Endothelial cell (in vitro differentiated cells): ENCODE measurements at regions not wholly inside any gene's neighbourhood (a gene's known extent, or its start where the extent isn't known, plus 50 kb on each side); places are given as distances from the start of the nearest gene placed in this dataset.

Source experiments
- DNase-seq: peaks from one replicate; pipeline ENCODE4 v3.0.0; 2021; ENCODE audit warnings: low spot score
- H3K27ac Mint-ChIP-seq: one replicate; pipeline ENCODE4 v1.8.0; 2021; ENCODE audit warnings: mixed read lengths, inconsistent platforms; ENCODE audit not compliant: unreplicated experiment
- H3K27me3 Mint-ChIP-seq: one replicate; pipeline ENCODE4 v1.8.0; 2021; ENCODE audit warnings: mild to moderate bottlenecking, moderate library complexity, mixed read lengths, inconsistent platforms; ENCODE audit not compliant: unreplicated experiment
- H3K36me3 Mint-ChIP-seq: one replicate; pipeline ENCODE4 v1.8.0; 2021; ENCODE audit warnings: mild to moderate bottlenecking, low read depth, mixed read lengths, inconsistent platforms; ENCODE audit not compliant: unreplicated experiment
- H3K4me1 Mint-ChIP-seq: one replicate; pipeline ENCODE4 v1.8.0; 2021; ENCODE audit warnings: mild to moderate bottlenecking, mixed read lengths, inconsistent platforms; ENCODE audit not compliant: unreplicated experiment
- H3K4me3 Mint-ChIP-seq: one replicate; pipeline ENCODE4 v1.8.0; 2021; ENCODE audit warnings: mild to moderate bottlenecking, mixed read lengths, inconsistent platforms; ENCODE audit not compliant: unreplicated experiment
- H3K9me3 Mint-ChIP-seq: one replicate; pipeline ENCODE4 v1.8.0; 2021; ENCODE audit warnings: mixed read lengths, inconsistent platforms; ENCODE audit not compliant: unreplicated experiment
- CTCF ChIP-seq: fragments of 200-600 bp; sonication (generic); IDR thresholded peaks from one replicate; pipeline ENCODE4 v1.5.0; 2021; ENCODE audit warnings: antibody characterized with exemption; ENCODE audit not compliant: unreplicated experiment

GRCh38 chr4:124321364-124321763, 391.2 kb downstream of the ANKRD50 start:
- no peaks in the 10 kb centered on the region for H3K4me1 Mint-ChIP-seq
- no peaks in the 10 kb centered on the region for H3K36me3 Mint-ChIP-seq
- no peak overlapping the region for H3K4me3 Mint-ChIP-seq
- H3K27me3 Mint-ChIP-seq: no peaks in the 10 kb centered on the region
- no peak for TF ChIP-seq CTCF
- H3K27ac Mint-ChIP-seq: no peak overlapping the region
- H3K9me3 Mint-ChIP-seq: no peaks in the 10 kb centered on the region
- DNase-seq: no peak

DNA sequence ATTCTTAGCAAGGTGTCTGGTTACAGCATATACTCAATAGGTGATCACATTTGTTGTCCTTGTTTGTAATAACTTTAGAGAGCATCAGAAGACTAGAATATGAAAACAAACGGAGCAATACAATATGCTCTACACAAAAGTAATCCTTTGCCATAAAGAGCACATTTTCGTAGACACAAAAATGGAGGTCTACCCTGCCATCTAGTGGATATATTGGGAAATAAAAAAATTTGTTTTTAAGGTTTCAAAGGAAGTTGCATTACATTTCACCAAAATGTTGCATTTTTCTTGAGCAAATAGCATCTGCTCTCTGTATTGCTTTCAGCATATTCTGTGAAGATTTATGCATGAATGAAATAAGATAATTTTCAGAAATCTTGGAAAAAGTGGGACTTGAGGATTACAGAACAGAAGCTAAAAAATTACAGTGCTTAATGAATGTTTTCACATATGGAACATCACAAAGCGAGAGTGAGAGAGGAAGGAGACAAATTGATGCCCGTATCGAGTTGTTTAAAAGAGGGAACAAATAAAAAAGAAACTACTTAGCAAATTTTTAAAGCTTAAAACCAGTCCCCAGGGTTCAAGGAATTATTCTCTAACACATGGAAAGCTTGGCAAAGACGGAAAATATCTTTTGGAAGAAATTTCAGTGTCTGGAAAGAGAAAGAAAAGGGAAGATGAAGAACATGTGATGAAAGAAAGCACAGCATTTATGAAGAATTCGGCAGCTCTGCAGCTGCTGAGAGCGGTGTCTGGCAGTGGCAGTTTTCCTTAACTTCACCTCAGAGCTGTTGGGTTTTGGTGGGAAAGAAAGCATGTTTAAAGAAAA, 390.1 kb downstream of the ANKRD50 start:
- Mint-ChIP-seq H3K27ac (no peak overlapping the region), H3K4me1 (no peaks in the 10 kb centered on the region), H3K4me3 (no peak overlapping the region), H3K36me3 (no peaks in the 10 kb centered on the region), H3K9me3 (no peaks in the 10 kb centered on the region), H3K27me3 (no peaks in the 10 kb centered on the region)
- peak; percentile 96 for TF ChIP-seq CTCF
- DNase-seq: no peak

DNA sequence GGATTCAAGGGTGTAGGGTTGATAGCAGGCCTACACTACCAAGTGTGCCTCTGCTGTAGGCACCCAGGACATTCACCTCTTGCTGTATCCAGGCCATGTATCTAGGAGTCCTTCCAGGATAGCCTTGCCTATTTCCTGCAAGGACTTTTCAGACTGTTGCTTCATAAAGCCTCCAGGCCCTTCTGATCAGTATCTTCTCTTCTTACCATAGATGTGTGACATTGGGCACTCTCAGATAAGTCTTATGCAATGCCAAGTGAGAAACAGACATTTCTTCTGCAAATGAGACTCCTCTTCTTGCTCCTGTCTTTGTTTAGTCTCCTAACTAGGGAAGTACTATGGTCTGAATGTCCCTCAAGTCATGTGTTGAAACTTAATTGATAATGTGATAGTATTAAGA, 386.8 kb downstream of the ANKRD50 start:
- TF ChIP-seq CTCF: no peak

DNA sequence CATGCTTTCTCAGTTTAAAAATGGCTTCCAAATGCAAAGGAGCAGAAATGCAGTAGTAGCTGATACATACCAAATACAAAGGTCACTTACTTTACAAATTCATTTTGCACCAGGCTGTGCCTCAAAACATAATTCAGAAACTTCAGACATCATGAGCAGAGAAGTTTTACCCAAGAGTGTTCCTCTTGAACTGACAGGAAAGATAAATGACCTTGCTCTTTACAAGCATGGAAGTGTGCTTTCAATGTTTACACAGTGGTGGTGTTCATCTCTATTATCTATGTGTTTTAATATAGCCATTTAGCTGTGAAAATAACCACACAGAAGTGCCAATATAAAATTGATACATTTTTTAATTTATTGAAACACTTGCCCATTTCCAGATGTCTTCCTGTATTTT, 383.4 kb downstream of the ANKRD50 start:
- no peak overlapping the region for H3K27ac Mint-ChIP-seq
- no peak for TF ChIP-seq CTCF
- no peaks in the 10 kb centered on the region for H3K4me1 Mint-ChIP-seq
- H3K36me3 Mint-ChIP-seq: no peaks in the 10 kb centered on the region
- no peaks in the 10 kb centered on the region for H3K27me3 Mint-ChIP-seq
- DNase-seq: no peak
- no peak overlapping the region for H3K4me3 Mint-ChIP-seq
- H3K9me3 Mint-ChIP-seq: no peaks in the 10 kb centered on the region

More for the DNA sequence above, 386.8 kb downstream of the ANKRD50 start:
- Mint-ChIP-seq H3K9me3 (no peaks in the 10 kb centered on the region), H3K27ac (no peak overlapping the region), H3K4me1 (no peaks in the 10 kb centered on the region), H3K36me3 (no peaks in the 10 kb centered on the region), H3K4me3 (no peak overlapping the region), H3K27me3 (no peaks in the 10 kb centered on the region)
- DNase-seq: no peak

GRCh38 chr4:124330045-124330444, 382.5 kb downstream of the ANKRD50 start:
- no peaks in the 10 kb centered on the region for H3K36me3 Mint-ChIP-seq
- no peak for DNase-seq
- no peaks in the 10 kb centered on the region for H3K9me3 Mint-ChIP-seq
- no peaks in the 10 kb centered on the region for H3K27me3 Mint-ChIP-seq
- no peaks in the 10 kb centered on the region for H3K4me1 Mint-ChIP-seq
- TF ChIP-seq CTCF: no peak
- no peak overlapping the region for H3K4me3 Mint-ChIP-seq
- no peak overlapping the region for H3K27ac Mint-ChIP-seq
